EH (cell line): ENCODE measurements at regions not wholly inside any gene's neighbourhood (a gene's known extent, or its start where the extent isn't known, plus 50 kb on each side); places are given as distances from the start of the nearest gene placed in this dataset.

ENCODE experiments used
- DNase-seq: peaks from one replicate; pipeline ENCODE4 v3.0.0-alpha.2; 2015; ENCODE audit warnings: low read depth

- DNase-seq, result no peak
Measured at GRCh38 chr11:109799604-109800003, 293.6 kb upstream of the ZC3H12C start.

GRCh38 chr11:109804911-109805310, 288.3 kb upstream of the ZC3H12C start:
- no peak for DNase-seq

DNA sequence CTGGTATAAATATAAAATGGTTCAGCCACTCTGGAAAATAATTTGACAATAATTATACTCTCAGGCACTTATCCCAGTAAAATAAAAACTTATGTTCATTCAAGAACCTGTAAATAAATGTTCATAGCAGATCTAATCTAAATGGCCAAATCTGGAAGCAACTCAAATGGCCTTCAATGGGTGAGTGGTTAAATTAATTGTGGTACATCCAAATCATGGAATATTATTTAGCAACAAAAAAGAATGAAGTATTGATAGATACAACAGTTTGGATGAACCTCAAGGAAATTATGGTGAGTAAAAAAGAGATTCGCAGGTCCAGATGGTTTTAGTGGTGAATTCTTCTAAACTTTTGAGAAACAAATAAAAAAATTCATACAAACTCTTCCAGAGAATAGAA, 287.0 kb upstream of the ZC3H12C start:
- DNase-seq, result no peak

- no peak for DNase-seq
Measured at GRCh38 chr11:109808569-109808968, 284.6 kb upstream of the ZC3H12C start.

DNA sequence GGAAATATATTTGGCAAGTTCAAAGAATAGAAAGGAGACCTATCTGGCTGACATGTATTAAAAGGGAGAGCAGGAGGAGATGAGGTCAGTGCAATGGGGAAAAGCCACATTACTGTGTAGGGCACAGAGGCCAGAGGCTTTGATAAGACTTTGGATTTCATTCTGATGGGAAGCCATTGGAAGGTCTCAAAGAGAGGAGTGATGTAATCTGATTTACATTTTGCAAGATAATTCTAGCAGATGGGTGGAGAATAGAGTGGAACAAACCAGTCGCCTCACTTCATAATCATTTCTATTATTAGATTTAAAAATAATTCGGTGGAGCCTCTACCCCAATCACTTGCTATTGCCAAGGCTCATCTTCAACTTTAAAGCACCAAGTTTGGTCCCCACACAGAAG, 278.4 kb upstream of the ZC3H12C start:
- DNase-seq, result no peak

DNA sequence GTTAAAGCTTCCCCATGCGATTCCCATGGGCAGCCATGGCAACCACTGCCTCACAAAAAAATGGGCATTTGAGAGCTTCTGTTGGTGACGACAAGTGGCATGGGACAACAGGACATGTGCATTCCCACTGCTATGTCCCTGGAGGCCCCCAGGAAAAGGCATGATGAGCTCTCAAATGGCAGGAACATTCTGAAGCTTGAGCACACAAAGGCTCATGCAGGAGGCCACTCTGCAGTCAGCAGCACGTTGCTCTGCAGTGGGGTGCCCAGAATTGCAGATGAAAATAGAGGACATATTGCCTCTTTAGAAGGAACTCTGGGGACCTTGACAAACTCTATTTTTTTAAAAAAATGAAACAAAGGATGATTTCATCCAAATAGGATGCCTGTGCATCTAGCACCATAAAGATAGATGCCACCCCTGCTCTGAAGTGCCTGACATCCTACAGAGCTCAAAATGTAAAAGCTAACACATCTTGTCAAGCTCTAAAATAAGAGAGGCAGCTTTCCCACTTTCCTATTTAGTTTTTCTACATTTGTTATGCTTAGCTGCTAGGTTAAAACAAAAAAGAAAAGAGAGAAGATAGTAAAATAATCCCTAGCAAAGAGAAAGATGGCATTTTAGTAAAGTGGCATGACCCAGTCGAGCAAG, 277.6 kb upstream of the ZC3H12C start:
- no peak for DNase-seq

DNA sequence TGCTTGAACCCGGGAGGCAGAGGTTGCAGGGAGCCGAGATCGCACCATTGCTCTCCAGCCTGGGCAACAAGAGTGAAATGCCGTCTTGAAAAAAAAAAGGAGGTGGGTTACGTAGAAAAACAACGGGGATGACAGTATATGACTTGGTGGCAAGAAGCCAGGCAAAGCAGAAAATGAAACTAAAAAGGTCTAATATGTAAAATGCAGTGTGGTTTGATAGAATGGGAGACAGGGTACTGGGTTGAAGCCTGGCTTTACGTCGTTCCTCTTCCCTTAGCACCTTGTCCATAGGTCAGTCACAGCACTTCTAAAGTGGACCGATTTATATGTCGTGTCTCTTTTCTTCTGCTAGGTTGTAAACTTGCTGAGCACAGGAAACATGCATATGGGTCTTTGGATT, 274.9 kb upstream of the ZC3H12C start:
- DNase-seq, result no peak

DNA sequence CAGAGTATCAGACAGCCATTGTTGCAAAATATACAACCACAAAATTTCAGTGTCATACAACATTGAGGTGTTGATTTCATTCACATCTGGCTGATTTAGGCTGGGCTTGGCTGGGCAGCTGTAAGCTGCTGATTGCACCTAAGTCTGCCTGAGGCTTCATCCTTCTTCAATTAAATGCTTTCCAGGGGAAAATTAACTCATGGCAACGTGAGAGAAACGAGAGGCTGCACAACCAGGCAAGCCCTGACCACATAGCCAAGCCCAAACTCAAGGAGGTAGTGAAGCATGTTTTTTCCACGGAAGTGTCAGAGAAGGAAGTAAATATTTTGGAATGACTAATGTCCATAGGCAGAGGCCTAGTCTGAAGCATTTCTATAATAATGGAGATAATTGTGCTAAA, 273.8 kb upstream of the ZC3H12C start:
- DNase-seq, result no peak

DNA sequence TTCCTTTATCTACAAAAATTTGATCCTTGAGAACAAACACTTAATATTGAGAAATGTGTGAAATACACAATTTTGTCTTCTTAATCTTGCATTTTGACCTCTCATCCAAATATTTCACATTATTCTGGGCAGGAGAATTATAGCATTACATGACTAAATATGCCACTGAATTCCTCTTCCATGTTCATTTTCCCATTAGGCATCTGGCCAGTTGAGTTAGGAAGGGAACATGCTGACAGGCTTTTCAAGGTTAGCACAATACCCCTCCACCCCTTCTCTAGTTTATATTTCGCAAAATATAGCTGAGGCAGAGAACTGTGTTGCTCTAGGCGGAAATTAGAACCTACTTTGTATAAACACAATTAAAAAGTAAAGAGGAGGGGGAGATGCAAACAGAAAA, 271.7 kb upstream of the ZC3H12C start:
- no peak for DNase-seq

- DNase-seq, result no peak
Measured at GRCh38 chr11:109822436-109823102, 270.6 kb upstream of the ZC3H12C start.

GRCh38 chr11:109828387-109828786, 264.8 kb upstream of the ZC3H12C start:
- no peak for DNase-seq

DNA sequence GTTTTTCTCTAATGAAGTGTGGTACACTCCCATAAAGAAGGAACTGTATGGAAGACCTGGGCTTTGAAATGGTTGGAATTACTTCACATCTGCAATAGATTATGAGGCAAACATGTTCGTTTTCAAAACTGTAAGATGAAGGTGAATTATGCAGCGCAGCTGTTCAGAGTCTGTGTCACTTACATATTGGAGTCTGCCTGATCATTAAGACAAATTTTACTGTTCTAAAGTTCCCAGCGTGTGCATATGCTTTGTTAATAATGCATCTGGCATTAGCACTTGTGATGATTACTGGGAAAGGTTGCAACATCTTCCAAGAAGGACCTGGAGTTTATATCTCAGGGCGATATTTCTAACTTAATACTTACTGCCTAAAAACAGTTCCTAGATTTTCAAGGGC, 255.2 kb upstream of the ZC3H12C start:
- no peak for DNase-seq

- peak; percentile 21 for DNase-seq
Measured at GRCh38 chr11:109845437-109845836, 247.8 kb upstream of the ZC3H12C start.

DNA sequence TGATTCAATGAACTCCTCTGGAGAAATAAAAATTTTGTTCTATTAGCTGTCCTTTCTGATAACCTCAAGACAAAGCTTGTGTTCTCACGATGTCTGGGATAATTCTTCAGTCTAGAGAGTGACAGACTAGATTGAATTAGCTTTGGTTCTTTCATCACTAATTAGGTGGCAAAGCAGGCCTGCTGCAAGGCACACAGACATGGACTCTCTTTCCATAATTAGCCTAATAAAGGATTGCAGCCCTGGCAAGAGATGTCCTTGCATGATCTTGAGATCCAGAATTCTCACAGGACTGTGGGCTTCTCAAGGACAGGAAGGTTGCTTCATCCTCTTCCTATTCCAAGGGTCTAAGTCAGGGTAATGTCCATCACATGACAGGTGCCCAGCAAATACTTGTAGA, 245.6 kb upstream of the ZC3H12C start:
- DNase-seq, result no peak

DNA sequence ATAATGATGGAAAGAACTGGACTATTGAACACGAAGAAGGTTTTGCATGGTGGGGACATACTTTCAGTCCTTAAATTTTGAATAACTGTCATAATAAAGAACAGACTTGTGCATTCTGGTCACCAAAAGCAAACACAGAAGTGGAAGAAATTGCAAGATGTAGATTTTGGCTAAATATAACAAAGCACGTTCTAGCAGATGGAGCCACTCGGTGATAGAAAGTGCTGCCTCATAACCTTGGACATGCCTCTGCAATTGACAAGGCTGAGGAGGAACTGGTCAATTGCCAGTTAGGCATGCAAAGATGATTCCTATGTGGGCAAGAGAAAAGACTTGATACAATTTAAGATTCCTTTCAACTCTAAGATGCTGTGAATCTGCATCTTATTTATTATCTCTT, 244.1 kb upstream of the ZC3H12C start:
- DNase-seq, result no peak

DNA sequence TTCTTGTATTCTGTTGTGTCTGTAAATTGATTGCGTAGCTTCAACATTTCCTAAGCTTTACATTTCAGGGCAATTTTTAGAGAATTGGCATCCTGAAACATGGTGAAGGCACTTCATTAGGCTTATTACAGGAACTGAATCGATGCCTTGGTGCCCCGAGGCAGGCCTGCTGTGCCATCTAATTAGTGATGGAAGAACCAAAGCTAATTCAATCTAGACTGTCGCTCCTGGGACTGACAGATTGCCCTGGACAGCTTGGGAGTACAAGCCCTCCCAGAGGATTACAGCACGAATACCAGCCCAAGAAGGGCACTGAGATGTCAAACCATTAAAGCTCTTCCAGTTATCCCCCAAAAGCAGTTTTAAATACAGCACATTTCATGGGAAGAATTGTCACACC, 243.2 kb upstream of the ZC3H12C start:
- DNase-seq, result no peak

- DNase-seq, result no peak
Measured at GRCh38 chr11:109851780-109852390, 241.3 kb upstream of the ZC3H12C start.

DNA sequence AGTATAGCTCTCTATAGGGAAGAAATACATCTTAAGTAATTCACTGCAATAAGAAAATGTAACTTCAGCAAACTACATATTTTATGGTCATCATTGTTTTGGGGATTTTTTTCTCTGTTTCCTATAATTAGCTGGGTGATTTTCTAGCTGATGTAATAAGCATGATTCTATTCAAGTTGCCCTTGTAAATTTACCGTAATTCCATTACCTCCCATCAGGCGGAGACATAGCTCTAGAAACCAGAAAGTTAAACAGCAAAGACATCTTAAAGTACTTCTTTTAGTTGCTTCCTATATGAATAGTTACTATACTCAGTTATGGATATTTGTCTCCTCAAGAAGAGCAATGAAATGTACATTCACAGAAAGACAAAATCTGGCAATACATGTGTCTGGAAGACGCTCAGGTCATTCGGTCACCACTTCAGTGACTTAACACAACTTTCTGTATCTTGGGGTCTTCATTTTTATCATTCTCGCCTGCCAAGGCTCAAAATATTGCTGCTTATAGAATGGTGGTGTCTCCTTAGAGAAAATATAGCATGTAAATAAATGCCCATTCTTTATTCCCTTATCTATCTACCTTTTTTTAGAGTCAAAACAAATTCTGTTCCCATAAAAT, 239.9 kb upstream of the ZC3H12C start:
- DNase-seq, result peak; percentile 58

DNA sequence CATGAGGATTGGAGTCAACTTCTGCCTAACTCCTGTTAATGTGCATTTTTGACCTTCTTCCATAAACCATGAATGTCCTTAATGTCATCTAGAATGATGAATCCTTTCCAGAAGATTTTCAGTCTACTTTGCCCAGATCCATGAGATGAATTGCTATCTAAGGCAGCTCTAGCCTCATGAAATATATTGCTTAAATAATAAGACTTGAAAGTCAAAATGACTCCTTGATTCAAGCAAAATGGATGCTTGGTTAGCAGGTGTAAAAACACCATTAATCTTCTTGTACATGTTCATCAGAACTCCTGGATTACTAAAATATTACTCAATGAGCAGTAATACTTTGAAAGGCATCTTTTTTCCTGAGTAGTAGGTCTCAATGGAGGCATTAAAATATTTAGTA, 238.5 kb upstream of the ZC3H12C start:
- DNase-seq, result no peak

GRCh38 chr11:109856928-109857327, 236.3 kb upstream of the ZC3H12C start:
- no peak for DNase-seq

DNA sequence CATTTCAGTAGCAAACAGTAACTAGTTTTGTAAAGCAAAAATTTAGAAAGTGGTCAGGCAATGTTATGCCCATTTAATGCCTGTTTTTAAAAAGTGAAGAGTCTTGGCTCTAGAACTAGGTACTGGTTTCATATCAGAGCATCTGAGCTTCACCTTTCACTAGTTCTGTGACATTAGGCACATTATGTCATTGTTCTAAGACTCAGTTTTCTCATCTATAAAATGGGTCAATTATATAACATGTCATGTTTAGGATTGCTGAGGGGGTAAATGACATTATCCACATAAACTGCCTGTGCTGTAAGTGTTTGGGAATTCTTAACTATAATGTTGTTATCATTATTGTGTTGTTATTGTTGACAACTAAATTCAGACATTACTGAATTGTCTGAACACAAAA, 235.6 kb upstream of the ZC3H12C start:
- no peak for DNase-seq

DNA sequence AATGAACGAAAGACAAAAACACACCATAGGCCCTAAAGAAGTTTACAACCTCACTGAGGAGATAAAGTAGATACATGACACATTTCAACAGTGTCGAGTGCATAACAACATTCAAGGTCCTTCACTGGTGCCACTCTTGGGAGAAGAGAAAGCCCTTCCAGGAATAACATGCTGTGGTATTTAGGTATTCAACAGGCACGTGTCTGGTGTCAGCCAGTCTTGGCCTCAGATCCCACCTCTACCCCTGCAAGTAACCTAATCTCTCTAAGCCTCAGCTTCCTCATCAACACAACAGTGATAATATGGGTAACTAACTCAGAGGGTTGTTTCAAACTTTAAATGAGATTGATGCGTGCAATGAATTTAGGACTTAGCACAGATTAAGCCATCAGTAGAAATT, 235.0 kb upstream of the ZC3H12C start:
- DNase-seq, result no peak

GRCh38 chr11:109859045-109859724, 234.0 kb upstream of the ZC3H12C start:
- peak; percentile 42 for DNase-seq
